ENCODE measurements at regions not wholly inside any gene's neighbourhood (a gene's known extent, or its start where the extent isn't known, plus 50 kb on each side); places are given as distances from the start of the nearest gene placed in this dataset.
"Not testable (repeated sequence)": the region's sequence is repeated elsewhere in the genome, so short reads cannot be mapped to it uniquely, and the experiment has no call there.

DNA sequence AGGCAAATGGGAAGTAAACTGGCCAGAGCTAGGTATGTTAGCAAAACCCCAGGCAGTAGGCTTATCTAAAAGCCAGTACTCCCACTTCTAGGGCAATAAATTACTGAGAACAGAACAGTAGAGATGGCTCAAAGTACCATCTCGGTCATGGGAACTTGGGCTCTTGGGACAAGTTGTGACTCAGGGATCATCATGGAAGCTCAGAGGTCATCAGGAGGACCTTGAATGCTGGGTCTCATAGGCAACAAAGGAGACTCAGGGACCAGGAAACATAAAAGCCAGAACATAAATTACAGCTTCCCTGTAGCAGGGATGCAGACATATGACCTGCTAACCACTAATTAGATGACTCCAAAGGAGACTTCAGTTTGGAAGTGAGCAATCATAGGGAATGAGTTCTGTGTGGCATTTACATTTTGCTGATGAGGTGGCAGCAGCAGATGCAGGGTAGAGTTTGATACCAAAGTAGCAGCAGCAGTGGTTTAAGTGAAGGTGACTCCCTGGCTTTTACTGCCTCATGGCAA, 97.6 kb upstream of the SCAF11 start:
- no peak for DNase-seq (ENCODE audit: low read depth in 2 of 2)

DNA sequence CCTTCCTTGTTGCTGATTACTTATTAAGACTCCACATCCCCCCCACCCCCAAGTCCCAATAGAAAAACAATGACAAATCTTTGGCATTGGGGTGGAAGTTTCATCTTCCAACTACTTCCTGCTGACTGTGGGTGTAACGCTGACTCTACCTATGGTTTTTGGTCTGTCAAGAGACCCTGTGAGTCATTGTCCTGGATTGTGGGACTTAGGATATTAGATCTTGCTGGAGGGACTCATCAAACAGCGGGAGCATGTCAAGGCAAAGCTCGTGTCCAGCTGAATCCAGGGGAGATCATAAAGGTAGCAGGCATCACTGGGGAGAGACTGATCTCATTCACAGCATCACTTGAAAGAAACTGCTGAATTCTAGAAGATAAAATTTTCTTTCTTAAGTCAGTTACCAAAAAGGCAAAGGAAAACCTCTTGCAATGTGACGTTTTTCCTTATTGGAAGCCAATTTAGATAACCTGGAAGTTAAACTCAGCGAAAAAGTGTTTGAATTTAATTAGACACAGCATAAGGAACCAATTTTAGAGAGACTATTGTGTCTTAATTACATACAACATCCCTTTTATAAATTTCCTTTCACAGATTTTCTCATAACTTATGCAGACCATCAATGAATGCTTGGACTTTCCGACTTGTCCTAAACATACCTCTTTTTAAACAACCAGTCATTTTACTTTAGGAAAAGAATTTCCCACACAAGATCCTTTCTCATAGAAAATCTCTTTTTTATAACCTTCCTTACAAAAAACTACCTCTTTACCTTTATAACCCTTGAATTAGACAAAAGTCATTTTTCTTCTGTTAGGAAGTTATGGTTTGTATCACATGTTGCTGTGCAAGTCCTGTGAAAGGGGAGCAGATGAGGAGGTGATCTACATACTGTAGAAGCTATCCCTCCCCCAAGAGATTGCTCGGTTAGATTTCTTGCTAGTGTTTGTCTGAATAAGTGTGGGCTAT, 94.6 kb upstream of the SCAF11 start:
- no peak for DNase-seq (ENCODE audit: low read depth in 2 of 2)

GRCh38 chr12:46082490-46083200, 92.3 kb upstream of the SCAF11 start:
- DNase-seq (ENCODE audit: low read depth in 2 of 2) = no peak

DNA sequence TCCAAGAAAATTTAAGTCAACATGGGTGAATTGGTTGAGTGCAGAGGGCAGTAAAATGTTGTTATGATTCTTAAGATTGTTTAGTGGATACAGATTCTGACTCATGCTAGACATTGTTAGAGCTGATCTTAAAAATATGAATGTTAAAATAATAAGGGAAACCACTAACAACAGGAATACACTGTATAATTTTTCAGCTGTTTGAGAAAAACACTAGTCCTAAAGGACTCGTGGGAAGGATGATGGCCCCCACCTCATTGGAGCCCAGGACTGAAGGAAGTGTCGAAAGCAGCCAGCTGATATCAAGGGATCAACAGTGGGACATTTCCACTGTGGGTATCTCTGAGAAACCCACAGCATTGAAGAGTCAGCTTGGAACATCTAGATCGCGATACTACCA, 82.9 kb upstream of the SCAF11 start:
- no peak for DNase-seq (ENCODE audit: low read depth in 2 of 2)

DNA sequence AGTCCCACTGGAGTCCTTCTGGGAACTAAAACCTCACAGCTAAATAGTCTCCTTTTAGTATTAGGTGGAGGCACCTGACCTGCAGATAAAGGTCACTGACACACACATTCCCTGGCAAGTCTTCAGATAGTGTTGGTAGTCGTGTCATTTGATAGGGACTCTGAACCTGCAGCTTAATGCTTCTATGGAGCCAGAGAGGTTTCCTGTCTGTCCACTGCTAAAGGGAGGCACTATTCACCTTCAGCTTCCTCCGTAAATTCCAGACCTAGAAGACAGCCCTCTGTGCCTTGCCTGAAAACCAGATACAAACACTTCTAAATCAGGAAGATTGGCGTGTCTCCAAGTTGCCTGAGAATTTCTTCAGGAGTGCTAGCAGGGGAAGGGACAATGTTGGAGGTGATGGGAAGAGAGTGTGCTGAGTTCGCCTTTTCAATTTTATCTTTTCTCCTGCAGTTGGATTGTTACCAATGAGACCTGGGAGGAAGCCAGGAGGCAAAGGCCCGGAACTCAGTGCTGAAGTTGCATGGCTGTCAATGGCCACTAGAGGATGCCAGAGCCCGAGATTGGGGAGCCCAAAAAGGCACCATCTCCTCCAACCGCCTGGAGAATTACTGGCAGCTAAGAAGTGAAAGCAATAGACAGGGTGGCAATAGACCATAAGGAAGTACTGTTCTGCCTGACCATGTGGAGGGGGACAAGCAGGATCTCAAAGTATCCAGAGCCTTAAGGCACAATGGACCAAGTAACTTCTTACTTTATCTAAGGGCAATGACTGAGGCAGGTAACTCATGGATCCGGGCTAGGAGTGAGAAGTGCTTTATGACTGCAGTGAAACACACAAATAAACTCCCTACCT, 81.6 kb upstream of the SCAF11 start:
- peak; percentile 36 for DNase-seq (ENCODE audit: low read depth in 2 of 2)

- DNase-seq (ENCODE audit: low read depth in 2 of 2) = no peak
Measured at GRCh38 chr12:46071335-46071734, 81.0 kb upstream of the SCAF11 start.

GRCh38 chr12:46067094-46067493, 76.7 kb upstream of the SCAF11 start:
- DNase-seq (ENCODE audit: low read depth in 2 of 2) = no peak

GRCh38 chr12:46065412-46066166, 75.2 kb upstream of the SCAF11 start:
- DNase-seq (ENCODE audit: low read depth in 2 of 2) = no peak

GRCh38 chr12:46064548-46064947, 74.2 kb upstream of the SCAF11 start:
- DNase-seq (ENCODE audit: low read depth in 2 of 2) = no peak

GRCh38 chr12:46058697-46059096, 68.3 kb upstream of the SCAF11 start:
- not testable (repeated sequence) for DNase-seq (ENCODE audit: low read depth in 2 of 2)

GRCh38 chr12:46050805-46051204, 60.4 kb upstream of the SCAF11 start:
- DNase-seq (ENCODE audit: low read depth in 2 of 2) = no peak

- no peak for DNase-seq (ENCODE audit: low read depth in 2 of 2)
Measured at GRCh38 chr12:46049665-46050064, 59.3 kb upstream of the SCAF11 start.

DNA sequence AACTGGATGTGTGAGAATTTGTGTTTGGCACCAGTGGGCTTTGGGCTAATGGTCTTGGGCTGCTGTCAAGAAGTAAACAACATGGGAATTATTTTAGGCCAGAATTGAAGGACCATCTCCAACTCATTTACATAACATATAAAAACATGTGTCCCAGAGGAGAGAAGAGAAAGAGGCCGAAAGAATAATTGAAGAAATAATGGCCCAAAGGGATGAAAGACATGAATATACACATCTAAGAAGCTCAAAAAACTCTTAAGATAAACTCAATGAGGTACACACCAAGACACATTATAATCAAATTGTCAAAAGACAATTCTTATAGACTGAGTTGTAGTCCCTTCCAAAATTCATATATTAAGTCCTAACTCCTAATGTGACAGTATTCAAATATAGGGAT, 56.1 kb upstream of the SCAF11 start:
- no peak for DNase-seq (ENCODE audit: low read depth in 2 of 2)

DNA sequence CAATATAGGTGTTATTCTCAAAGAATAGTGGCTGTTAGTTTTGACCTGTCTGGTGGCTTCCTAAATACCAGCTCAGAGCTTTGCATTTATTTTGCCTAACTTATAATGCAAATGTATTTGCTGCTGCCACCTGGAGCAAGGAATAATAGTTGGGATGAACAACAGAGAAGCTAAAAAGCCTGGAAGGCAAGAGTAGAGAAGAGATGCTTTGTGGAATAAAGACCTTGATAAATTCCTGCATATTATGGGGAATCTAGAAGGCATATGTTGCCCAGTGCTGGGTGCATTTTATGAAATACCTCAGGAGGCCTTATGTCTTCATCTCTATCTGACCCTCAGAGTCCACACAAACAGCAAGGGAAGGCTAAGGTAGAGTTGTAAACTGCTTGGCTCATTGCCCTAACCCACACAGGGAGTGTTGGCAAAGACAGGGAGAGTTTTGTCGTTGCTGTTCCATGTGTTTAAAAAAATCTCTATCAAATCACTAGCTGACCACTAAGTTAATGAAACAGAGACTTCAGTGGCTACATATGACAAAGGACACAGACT, 53.7 kb upstream of the SCAF11 start:
- no peak for DNase-seq (ENCODE audit: low read depth in 2 of 2)

Measured in stimulated activated CD4-positive, alpha-beta T cell treated with anti-CD3 and anti-CD28 coated beads, Interleukin-1b, Interleukin-23, amount 100 ng/mL, for 4 hours (primary cell).